Peyer's patch (tissue), 4 donors: ENCODE measurements at regions not wholly inside any gene's neighbourhood (a gene's known extent, or its start where the extent isn't known, plus 50 kb on each side); places are given as distances from the start of the nearest gene placed in this dataset.

Source experiments
- POLR2A ChIP-seq, 2 donors: fragments of 450-650 bp; IDR thresholded peaks; one replicate each; pipeline ENCODE4 v1.5.1; 2017; ENCODE audit warnings: antibody characterized with exemption in 2 of 2, mild to moderate bottlenecking in 2 of 2, moderate library complexity in 2 of 2
- TF ChIP-seq, protein P1 (sequence below), 6 experiments: fragments of 450-650 bp in 4 of 6; fragments of 200-600 bp in 2 of 6; sonication (generic) in 1 of 6; IDR thresholded peaks; one replicate each; pipeline ENCODE4 v1.5.1; 2017 to 2019; ENCODE audit warnings: antibody characterized with exemption in 6 of 6, mild to moderate bottlenecking in 3 of 6, moderate library complexity in 1 of 6

DNA sequence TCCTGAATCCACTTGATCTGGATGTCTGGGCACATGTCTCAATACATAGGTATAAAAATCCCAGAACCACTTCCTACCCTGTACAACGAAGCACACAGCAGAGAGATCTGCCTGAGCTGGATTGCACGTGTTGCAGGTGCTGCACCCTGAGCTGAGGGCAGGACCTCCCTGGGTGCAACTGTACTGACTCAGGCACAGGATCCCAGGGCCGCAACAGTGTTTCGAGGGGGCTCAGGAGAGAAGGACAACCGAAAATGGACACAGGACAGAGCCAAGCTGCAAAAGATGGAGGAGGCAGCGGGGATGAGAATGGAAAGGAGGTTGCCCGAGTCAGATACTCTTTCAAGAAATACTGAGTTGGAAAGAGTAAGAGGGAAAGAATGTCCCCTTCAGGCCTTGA, 354.1 kb downstream of the EIPR1 start:
- TF ChIP-seq, protein P1, sequence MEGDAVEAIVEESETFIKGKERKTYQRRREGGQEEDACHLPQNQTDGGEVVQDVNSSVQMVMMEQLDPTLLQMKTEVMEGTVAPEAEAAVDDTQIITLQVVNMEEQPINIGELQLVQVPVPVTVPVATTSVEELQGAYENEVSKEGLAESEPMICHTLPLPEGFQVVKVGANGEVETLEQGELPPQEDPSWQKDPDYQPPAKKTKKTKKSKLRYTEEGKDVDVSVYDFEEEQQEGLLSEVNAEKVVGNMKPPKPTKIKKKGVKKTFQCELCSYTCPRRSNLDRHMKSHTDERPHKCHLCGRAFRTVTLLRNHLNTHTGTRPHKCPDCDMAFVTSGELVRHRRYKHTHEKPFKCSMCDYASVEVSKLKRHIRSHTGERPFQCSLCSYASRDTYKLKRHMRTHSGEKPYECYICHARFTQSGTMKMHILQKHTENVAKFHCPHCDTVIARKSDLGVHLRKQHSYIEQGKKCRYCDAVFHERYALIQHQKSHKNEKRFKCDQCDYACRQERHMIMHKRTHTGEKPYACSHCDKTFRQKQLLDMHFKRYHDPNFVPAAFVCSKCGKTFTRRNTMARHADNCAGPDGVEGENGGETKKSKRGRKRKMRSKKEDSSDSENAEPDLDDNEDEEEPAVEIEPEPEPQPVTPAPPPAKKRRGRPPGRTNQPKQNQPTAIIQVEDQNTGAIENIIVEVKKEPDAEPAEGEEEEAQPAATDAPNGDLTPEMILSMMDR (IDR thresholded peaks at IDR 0.05), result no peak
- TF ChIP-seq POLR2A (IDR thresholded peaks at IDR 0.05), result no peak
